ENCODE measurements at regions not wholly inside any gene's neighbourhood (a gene's known extent, or its start where the extent isn't known, plus 50 kb on each side); places are given as distances from the start of the nearest gene placed in this dataset.

DNA sequence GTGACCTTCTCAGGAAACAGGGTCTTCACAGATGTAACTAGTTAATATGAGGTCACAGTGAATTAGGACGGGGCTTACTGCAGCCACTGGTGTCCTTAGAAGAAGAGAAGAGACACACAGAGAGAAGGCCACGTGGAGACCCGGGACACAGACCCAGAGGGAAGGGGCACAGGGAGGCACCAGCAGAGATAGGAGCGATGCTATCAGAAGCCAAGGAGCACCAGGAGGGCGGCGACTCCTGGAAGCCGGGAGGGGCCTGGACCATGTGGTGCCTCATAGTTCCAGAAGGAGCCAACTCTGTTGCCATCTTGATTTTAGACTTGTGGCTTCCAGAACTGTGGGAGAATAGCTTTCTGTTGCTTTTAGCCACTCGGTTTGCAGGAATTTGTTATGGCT, 505.9 kb downstream of the TCERG1L start:
- H2AK5ac ChIP-seq (ENCODE audit: insufficient read length, low read length), result no peak overlapping the region
- no peaks in the 10 kb centered on the region for H3K79me1 ChIP-seq (ENCODE audit: insufficient read depth, low read depth, low read length, poor library complexity, severe bottlenecking)
- TF ChIP-seq, protein P1, sequence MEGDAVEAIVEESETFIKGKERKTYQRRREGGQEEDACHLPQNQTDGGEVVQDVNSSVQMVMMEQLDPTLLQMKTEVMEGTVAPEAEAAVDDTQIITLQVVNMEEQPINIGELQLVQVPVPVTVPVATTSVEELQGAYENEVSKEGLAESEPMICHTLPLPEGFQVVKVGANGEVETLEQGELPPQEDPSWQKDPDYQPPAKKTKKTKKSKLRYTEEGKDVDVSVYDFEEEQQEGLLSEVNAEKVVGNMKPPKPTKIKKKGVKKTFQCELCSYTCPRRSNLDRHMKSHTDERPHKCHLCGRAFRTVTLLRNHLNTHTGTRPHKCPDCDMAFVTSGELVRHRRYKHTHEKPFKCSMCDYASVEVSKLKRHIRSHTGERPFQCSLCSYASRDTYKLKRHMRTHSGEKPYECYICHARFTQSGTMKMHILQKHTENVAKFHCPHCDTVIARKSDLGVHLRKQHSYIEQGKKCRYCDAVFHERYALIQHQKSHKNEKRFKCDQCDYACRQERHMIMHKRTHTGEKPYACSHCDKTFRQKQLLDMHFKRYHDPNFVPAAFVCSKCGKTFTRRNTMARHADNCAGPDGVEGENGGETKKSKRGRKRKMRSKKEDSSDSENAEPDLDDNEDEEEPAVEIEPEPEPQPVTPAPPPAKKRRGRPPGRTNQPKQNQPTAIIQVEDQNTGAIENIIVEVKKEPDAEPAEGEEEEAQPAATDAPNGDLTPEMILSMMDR (conservative IDR thresholded peaks at IDR 0.05), result no peak
- no peaks in the 10 kb centered on the region for H4K20me1 ChIP-seq (ENCODE audit: control insufficient read depth, insufficient read depth, insufficient read length)
- peaks cover 10 to 15% of the 10 kb centered on the region in 2 experiments for H3K4me1 Mint-ChIP-seq
- no peak overlapping the region for H3K27ac ChIP-seq (ENCODE audit: insufficient read length, low read depth, low read length)
- no peaks in the 10 kb centered on the region for H3K79me2 ChIP-seq (ENCODE audit: insufficient read depth, low read length)
- no peak overlapping the region for H2BK120ac ChIP-seq (ENCODE audit: low read depth, low read length, poor library complexity, severe bottlenecking)
- H3K9me3 ChIP-seq (ENCODE audit: control insufficient read depth, low read depth, low read length), result no peaks in the 10 kb centered on the region
- no peak overlapping the region for H3K23ac ChIP-seq (ENCODE audit: insufficient read length, low read depth, low read length)
- H3K9me3 Mint-ChIP-seq, result no peaks in the 10 kb centered on the region
- no peak overlapping the region for H2AFZ ChIP-seq (ENCODE audit: low read length)
- no peak overlapping the region for H3K4ac ChIP-seq (ENCODE audit: low read depth, low read length)
- WGBS (ENCODE audit: extremely low coverage, insufficient read length, low lambda C conversion rate), result no CpG with 5 or more reads among the region's 8 CpGs
- no peak overlapping the region for H2BK5ac ChIP-seq (ENCODE audit: insufficient read length, low read length)
- no peaks in the 10 kb centered on the region for H3K36me3 Mint-ChIP-seq (ENCODE audit: insufficient read depth in 1 of 3, low read depth in 3 of 3)
- H3K18ac ChIP-seq (ENCODE audit: insufficient read length, low read depth, low read length), result no peak overlapping the region
- no peak overlapping the region for H4K5ac ChIP-seq (ENCODE audit: insufficient read length, low read depth, low read length)
- peaks cover 1% of the 10 kb centered on the region; the same call in 1 of the 2 replicates for H3K27me3 Mint-ChIP-seq (ENCODE audit: low read depth)
- no peak overlapping the region for H3K56ac ChIP-seq (ENCODE audit: insufficient read length, low read depth, low read length)
- no peak overlapping the region for H4K8ac ChIP-seq (replicated peaks; ENCODE audit: insufficient read length, low read depth, low read length)
- no peak overlapping the region for H2BK15ac ChIP-seq (ENCODE audit: low read depth, low read length)
- H3K4me2 ChIP-seq (ENCODE audit: insufficient read depth, insufficient read length, low read length), result no peak overlapping the region
- H3K23me2 ChIP-seq (ENCODE audit: insufficient read length, low read depth, low read length, poor library complexity, severe bottlenecking), result no peaks in the 10 kb centered on the region
- no peak overlapping the region for H4K91ac ChIP-seq (ENCODE audit: insufficient read length, low read depth, low read length)
- H3K4me1 ChIP-seq (ENCODE audit: insufficient read depth, low read length), result no peaks in the 10 kb centered on the region
- no peak overlapping the region for H3K4me3 Mint-ChIP-seq
- H3K14ac ChIP-seq (ENCODE audit: insufficient read depth, low read length), result no peak overlapping the region
- H3K27ac Mint-ChIP-seq, result no peak overlapping the region
- no peaks in the 10 kb centered on the region for H3K27me3 ChIP-seq (ENCODE audit: insufficient read depth, low read length)
- H2BK12ac ChIP-seq (ENCODE audit: insufficient read length, low read depth, low read length), result no peak overlapping the region
- DNase-seq, result peak; percentile 15
- no peak overlapping the region for H3T11ph ChIP-seq (ENCODE audit: low read length)
- no peak overlapping the region for H2BK20ac ChIP-seq (ENCODE audit: low read depth, low read length, poor library complexity, severe bottlenecking)
- no peak overlapping the region for H3K9ac ChIP-seq (ENCODE audit: extremely low read depth, insufficient read length, low read length)

Data from H9 (cell line).